A673 (cell line): ENCODE measurements at regions not wholly inside any gene's neighbourhood (a gene's known extent, or its start where the extent isn't known, plus 50 kb on each side); places are given as distances from the start of the nearest gene placed in this dataset.

Source experiments
- BruUV-seq: library from RNA; stranded (reverse); fragments of 400-500 nt; replicated peaks from 2 replicates; lab custom pipeline; 2021; lab: Mats Ljungman, UMichigan
- CTCF ChIA-PET: fragments of 300-600 bp; sonication (Branson Sonifier 250); formaldehyde crosslinking; loops from one replicate; lab custom pipeline; 2022; ENCODE audit warnings: antibody characterized with exemption; lab: Charles Lee
- POLR2A ChIA-PET: fragments of 300-600 bp; sonication (Branson Sonifier 250); formaldehyde crosslinking; loops from one replicate; lab custom pipeline; 2022; ENCODE audit warnings: antibody characterized with exemption; ENCODE audit not compliant: low non-redundant PET; lab: Charles Lee
- DNase-seq: peaks from one replicate; pipeline ENCODE4 v3.0.0-alpha.2; 2015; ENCODE audit warnings: low spot score
- H3K27ac ChIP-seq: fragments of 200-600 bp; sonication (generic); 2 replicates; pipeline ENCODE4 v1.5.1; 2016; ENCODE audit warnings: mixed run types, low read depth, mild to moderate bottlenecking, mixed read lengths, antibody characterized with exemption, low read length; ENCODE audit not compliant: poor library complexity, severe bottlenecking
- H3K27me3 ChIP-seq: fragments of 200-600 bp; sonication (generic); replicated peaks from 2 replicates; pipeline ENCODE4 v1.6.1; 2017; ENCODE audit warnings: mixed run types, low read depth, mild to moderate bottlenecking, mixed read lengths, antibody characterized with exemption, low read length; ENCODE audit not compliant: insufficient read depth, poor library complexity
- H3K36me3 ChIP-seq: fragments of 200-600 bp; sonication (generic); 2 replicates; pipeline ENCODE4 v1.6.1; 2016; ENCODE audit warnings: mixed run types, mild to moderate bottlenecking, mixed read lengths, antibody characterized with exemption, low read length; ENCODE audit not compliant: insufficient read depth, poor library complexity, severe bottlenecking
- H3K4me1 ChIP-seq: fragments of 200-600 bp; sonication (generic); 2 replicates; pipeline ENCODE4 v1.6.1; 2017; ENCODE audit warnings: mixed run types, mild to moderate bottlenecking, mixed read lengths, antibody characterized with exemption, low read length; ENCODE audit not compliant: insufficient read depth, poor library complexity, severe bottlenecking
- H3K4me3 ChIP-seq: fragments of 200-600 bp; sonication (generic); 2 replicates; pipeline ENCODE4 v1.5.1; 2016; ENCODE audit warnings: low read depth, mixed run types, mild to moderate bottlenecking, mixed read lengths, low read length; ENCODE audit not compliant: poor library complexity, severe bottlenecking
- H3K9me3 ChIP-seq: fragments of 200-600 bp; sonication (generic); 2 replicates; pipeline ENCODE4 v1.6.1; 2016; ENCODE audit warnings: mixed run types, low read depth, mild to moderate bottlenecking, mixed read lengths, antibody characterized with exemption, low read length; ENCODE audit not compliant: poor library complexity, severe bottlenecking
- EZH2 ChIP-seq: fragments of 200-600 bp; sonication (generic); IDR thresholded peaks from 2 replicates; pipeline ENCODE4 v1.6.1; 2017; ENCODE audit warnings: borderline replicate concordance, low read depth, mild to moderate bottlenecking, mixed read lengths, antibody characterized with exemption, low read length; ENCODE audit not compliant: poor library complexity, severe bottlenecking
- intact Hi-C: fragments of 100-400 bp; cut with micrococcal nuclease; formaldehyde crosslinking; loops from one replicate; pipeline ENCODE4 v1.10.0; 2022; ENCODE audit not compliant: unreplicated experiment
- TF ChIP-seq, protein P1 (sequence below): fragments of 300-800, 200-600 bp; sonication (generic); conservative IDR thresholded peaks from 2 replicates; pipeline ENCODE4 v1.5.1; 2017; ENCODE audit warnings: low read depth, mild to moderate bottlenecking, antibody characterized with exemption, low read length, moderate library complexity, mixed read lengths

- H3K36me3 ChIP-seq, result no peaks in the 10 kb centered on the region
- no peak for TF ChIP-seq EZH2
- TF ChIP-seq, protein P1, sequence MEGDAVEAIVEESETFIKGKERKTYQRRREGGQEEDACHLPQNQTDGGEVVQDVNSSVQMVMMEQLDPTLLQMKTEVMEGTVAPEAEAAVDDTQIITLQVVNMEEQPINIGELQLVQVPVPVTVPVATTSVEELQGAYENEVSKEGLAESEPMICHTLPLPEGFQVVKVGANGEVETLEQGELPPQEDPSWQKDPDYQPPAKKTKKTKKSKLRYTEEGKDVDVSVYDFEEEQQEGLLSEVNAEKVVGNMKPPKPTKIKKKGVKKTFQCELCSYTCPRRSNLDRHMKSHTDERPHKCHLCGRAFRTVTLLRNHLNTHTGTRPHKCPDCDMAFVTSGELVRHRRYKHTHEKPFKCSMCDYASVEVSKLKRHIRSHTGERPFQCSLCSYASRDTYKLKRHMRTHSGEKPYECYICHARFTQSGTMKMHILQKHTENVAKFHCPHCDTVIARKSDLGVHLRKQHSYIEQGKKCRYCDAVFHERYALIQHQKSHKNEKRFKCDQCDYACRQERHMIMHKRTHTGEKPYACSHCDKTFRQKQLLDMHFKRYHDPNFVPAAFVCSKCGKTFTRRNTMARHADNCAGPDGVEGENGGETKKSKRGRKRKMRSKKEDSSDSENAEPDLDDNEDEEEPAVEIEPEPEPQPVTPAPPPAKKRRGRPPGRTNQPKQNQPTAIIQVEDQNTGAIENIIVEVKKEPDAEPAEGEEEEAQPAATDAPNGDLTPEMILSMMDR, result no peak
- no TSS peak for BruUV-seq
- ChIA-PET CTCF (no interaction called here), POLR2A (no interaction called here)
- no peak for DNase-seq
- no peak overlapping the region for H3K27ac ChIP-seq
- H3K9me3 ChIP-seq, result no peaks in the 10 kb centered on the region
- intact Hi-C loops, result no loop called here
- H3K4me3 ChIP-seq, result no peak overlapping the region
- H3K27me3 ChIP-seq, result no peaks in the 10 kb centered on the region
- H3K4me1 ChIP-seq, result peaks cover 6% of the 10 kb centered on the region
These were observed 420.5 kb upstream of the TGFBR2 start for GRCh38 chr3:30185872-30186271.

GRCh38 chr3:30186741-30187219 is 419.6 kb upstream of the TGFBR2 start:
- CTCF ChIA-PET, result no interaction called here
- H3K9me3 ChIP-seq, result no peaks in the 10 kb centered on the region
- no peak for DNase-seq
- BruUV-seq, result no TSS peak
- POLR2A ChIA-PET, result no interaction called here
- peaks cover 6% of the 10 kb centered on the region for H3K4me1 ChIP-seq
- intact Hi-C loops, result no loop called here
- no peaks in the 10 kb centered on the region for H3K36me3 ChIP-seq
- no peak overlapping the region for H3K4me3 ChIP-seq
- TF ChIP-seq EZH2, result no peak
- TF ChIP-seq, protein P1, result no peak
- no peak overlapping the region for H3K27ac ChIP-seq
- H3K27me3 ChIP-seq, result no peaks in the 10 kb centered on the region

GRCh38 chr3:30187366-30187765 is 419.0 kb upstream of the TGFBR2 start:
- Histone ChIP-seq H3K9me3 (no peaks in the 10 kb centered on the region), H3K4me1 (peaks cover 6% of the 10 kb centered on the region), H3K27ac (no peak overlapping the region), H3K4me3 (no peak overlapping the region), H3K36me3 (no peaks in the 10 kb centered on the region), H3K27me3 (no peaks in the 10 kb centered on the region)
- DNase-seq, result no peak
- ChIA-PET CTCF (no interaction called here), POLR2A (no interaction called here)
- intact Hi-C loops, result no loop called here
- BruUV-seq, result no TSS peak
- TF ChIP-seq EZH2, result no peak
- TF ChIP-seq, protein P1, result no peak
